ENCODE measurements at regions not wholly inside any gene's neighbourhood (a gene's known extent, or its start where the extent isn't known, plus 50 kb on each side); places are given as distances from the start of the nearest gene placed in this dataset.

DNA sequence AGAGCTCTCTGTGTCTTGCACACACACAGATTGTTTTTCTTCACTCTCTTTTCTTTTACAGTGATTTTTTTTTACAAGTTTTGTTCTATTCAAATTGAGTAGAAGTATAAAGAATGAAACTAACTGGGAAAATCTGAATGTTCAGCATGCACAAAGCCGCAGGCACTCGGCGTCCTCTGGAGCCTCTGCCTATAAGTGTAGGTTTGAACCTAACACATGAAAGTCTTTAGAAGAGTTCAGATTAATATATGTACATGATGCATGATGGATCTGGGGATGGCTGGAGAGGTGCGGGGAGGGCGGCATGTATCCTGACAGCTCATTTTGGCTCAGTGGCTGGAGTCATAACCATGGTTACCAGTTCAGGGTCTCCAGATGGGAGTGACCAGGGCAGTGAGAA lies 301.1 kb upstream of the CDH4 start:
- H4K8ac ChIP-seq (ENCODE audit: low read depth in 2 of 2, low read length in 2 of 2): no peak overlapping the region
- 33% methylated on average over 1 of the region's 5 CpGs; no CpG with 5 or more reads in 1 of the 2 experiments for WGBS, 2 experiments (ENCODE audit: extremely low coverage in 2 of 2, insufficient read length in 1 of 2)
- no peak overlapping the region for H2BK20ac ChIP-seq (ENCODE audit: low read depth, low read length)
- H3K23ac ChIP-seq (ENCODE audit: low read depth, low read length): no peak overlapping the region
- H3K4me1 ChIP-seq (ENCODE audit: control insufficient read depth, insufficient read depth, low read length): no peaks in the 10 kb centered on the region
- ATAC-seq (ENCODE audit: low read depth): no peak
- no peak overlapping the region for H3K4me2 ChIP-seq (ENCODE audit: low read depth, low read length)
- no peak overlapping the region for H2BK120ac ChIP-seq (ENCODE audit: low read depth, low read length)
- H3K14ac ChIP-seq (replicated peaks; ENCODE audit: low read depth, low read length): no peak overlapping the region
- H3K4me3 ChIP-seq (ENCODE audit: insufficient read depth, low read depth, low read length): no peak overlapping the region
- no peaks in the 10 kb centered on the region for H4K20me1 ChIP-seq (ENCODE audit: insufficient read depth, low read length)
- dilution Hi-C loops (cut with HindIII; ENCODE audit: low sequenced_read_pairs, unreplicated experiment): no loop called here
- H4K5ac ChIP-seq (ENCODE audit: low read depth, low read length): no peak overlapping the region
- no peaks in the 10 kb centered on the region for H3K79me1 ChIP-seq (ENCODE audit: low read depth in 1 of 2, low read length in 2 of 2)
- no peak for DNase-seq
- no peaks in the 10 kb centered on the region for H3K36me3 ChIP-seq (ENCODE audit: control insufficient read depth, insufficient read depth, low read length)
- H3K9me1 ChIP-seq (ENCODE audit: insufficient read depth, low read length): no peaks in the 10 kb centered on the region
- H2AFZ ChIP-seq (replicated peaks; ENCODE audit: low read length, poor library complexity): no peak overlapping the region
- H3K27ac ChIP-seq (ENCODE audit: insufficient read depth, low read length): no peak overlapping the region
- no peak overlapping the region for H2BK5ac ChIP-seq (ENCODE audit: low read depth, low read length, poor library complexity, severe bottlenecking)
- ChIA-PET POLR2A (ENCODE audit: unreplicated experiment) (no interaction called here), CTCF (interaction anchor here (0.5 kb wide), 1 partner anchor 971 kb away, joined by 4 read pairs; no protein-coding TSS in a partner anchor)
- H2AK9ac ChIP-seq (replicated peaks; ENCODE audit: low read depth, low read length, poor library complexity): no peak overlapping the region
- no peak overlapping the region for H4K91ac ChIP-seq (ENCODE audit: insufficient read depth, low read depth, low read length)
- H2AK5ac ChIP-seq (ENCODE audit: low read depth, low read length): no peak overlapping the region
- no peak overlapping the region for H3K9ac ChIP-seq (ENCODE audit: low read depth, low read length)
- no peaks in the 10 kb centered on the region for H3K27me3 ChIP-seq (ENCODE audit: control insufficient read depth, insufficient read depth, low read length)
- H3K56ac ChIP-seq (ENCODE audit: extremely low read depth, insufficient read depth, low read length): no peak overlapping the region
- no TSS peak for BruUV-seq (replicated peaks)
- no peak overlapping the region for H3K4ac ChIP-seq (ENCODE audit: low read depth, low read length)
- peaks cover 28% of the 10 kb centered on the region for H3K9me3 ChIP-seq (ENCODE audit: control insufficient read depth, insufficient read depth, low read length)
- H3K18ac ChIP-seq (ENCODE audit: low read depth, low read length): no peak overlapping the region
- intact Hi-C loops (cut with micrococcal nuclease): no loop called here
- no peak overlapping the region for H2BK15ac ChIP-seq (ENCODE audit: low read depth, low read length)
- TF ChIP-seq, protein P1, sequence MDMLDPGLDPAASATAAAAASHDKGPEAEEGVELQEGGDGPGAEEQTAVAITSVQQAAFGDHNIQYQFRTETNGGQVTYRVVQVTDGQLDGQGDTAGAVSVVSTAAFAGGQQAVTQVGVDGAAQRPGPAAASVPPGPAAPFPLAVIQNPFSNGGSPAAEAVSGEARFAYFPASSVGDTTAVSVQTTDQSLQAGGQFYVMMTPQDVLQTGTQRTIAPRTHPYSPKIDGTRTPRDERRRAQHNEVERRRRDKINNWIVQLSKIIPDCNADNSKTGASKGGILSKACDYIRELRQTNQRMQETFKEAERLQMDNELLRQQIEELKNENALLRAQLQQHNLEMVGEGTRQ (IDR thresholded peaks at IDR 0.05; ENCODE audit: low read depth, low read length): no peak
- TF ChIP-seq, protein P2, sequence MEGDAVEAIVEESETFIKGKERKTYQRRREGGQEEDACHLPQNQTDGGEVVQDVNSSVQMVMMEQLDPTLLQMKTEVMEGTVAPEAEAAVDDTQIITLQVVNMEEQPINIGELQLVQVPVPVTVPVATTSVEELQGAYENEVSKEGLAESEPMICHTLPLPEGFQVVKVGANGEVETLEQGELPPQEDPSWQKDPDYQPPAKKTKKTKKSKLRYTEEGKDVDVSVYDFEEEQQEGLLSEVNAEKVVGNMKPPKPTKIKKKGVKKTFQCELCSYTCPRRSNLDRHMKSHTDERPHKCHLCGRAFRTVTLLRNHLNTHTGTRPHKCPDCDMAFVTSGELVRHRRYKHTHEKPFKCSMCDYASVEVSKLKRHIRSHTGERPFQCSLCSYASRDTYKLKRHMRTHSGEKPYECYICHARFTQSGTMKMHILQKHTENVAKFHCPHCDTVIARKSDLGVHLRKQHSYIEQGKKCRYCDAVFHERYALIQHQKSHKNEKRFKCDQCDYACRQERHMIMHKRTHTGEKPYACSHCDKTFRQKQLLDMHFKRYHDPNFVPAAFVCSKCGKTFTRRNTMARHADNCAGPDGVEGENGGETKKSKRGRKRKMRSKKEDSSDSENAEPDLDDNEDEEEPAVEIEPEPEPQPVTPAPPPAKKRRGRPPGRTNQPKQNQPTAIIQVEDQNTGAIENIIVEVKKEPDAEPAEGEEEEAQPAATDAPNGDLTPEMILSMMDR (conservative IDR thresholded peaks at IDR 0.05; ENCODE audit: low read depth, low read length): no peak
- TF ChIP-seq POLR2A (IDR thresholded peaks at IDR 0.05; ENCODE audit: low read depth, low read length) (no peak), NFE2L2 (IDR thresholded peaks at IDR 0.05; ENCODE audit: low read depth, low read length) (no peak), CEBPB (IDR thresholded peaks at IDR 0.05; ENCODE audit: low read depth, low read length) (no peak)
- in situ Hi-C loops (cut with MboI; ENCODE audit: low sequenced_read_pairs): no loop called here
